Neural cell (in vitro differentiated cells): ENCODE measurements at regions not wholly inside any gene's neighbourhood (a gene's known extent, or its start where the extent isn't known, plus 50 kb on each side); places are given as distances from the start of the nearest gene placed in this dataset.

Experiments
- H2AFZ ChIP-seq: fragments of 200-600, 300-800 bp; sonication (generic), shearing (Covaris generic); 2 replicates; pipeline ENCODE4 v1.6.0; 2014; ENCODE audit warnings: low read depth, mild to moderate bottlenecking, antibody characterized with exemption, low read length, moderate library complexity
- H3F3A ChIP-seq: fragments of 200-600 bp; shearing (Covaris generic); 2 replicates; pipeline ENCODE4 v1.6.1; 2016; ENCODE audit warnings: mild to moderate bottlenecking, moderate library complexity, mixed read lengths, antibody characterized with exemption, low read length; ENCODE audit not compliant: insufficient read depth, poor library complexity, severe bottlenecking
- H3K27ac ChIP-seq: fragments of 200-600, 300-800 bp; sonication (generic), shearing (Covaris generic); 2 replicates; pipeline ENCODE4 v1.5.1; 2014; ENCODE audit warnings: mild to moderate bottlenecking, low read length, moderate library complexity
- H3K27me3 ChIP-seq: fragments of 300-800, 200-600 bp; sonication (generic), shearing (Covaris generic); 2 replicates; pipeline ENCODE4 v1.6.0; 2014; ENCODE audit warnings: mild to moderate bottlenecking, low read depth, low read length, moderate library complexity; ENCODE audit not compliant: insufficient read depth
- H3K36me3 ChIP-seq: fragments of 300-800, 200-600 bp; sonication (generic), shearing (Covaris generic); 2 replicates; pipeline ENCODE4 v1.5.1; 2014; ENCODE audit warnings: mild to moderate bottlenecking, antibody characterized with exemption, low read length, moderate library complexity; ENCODE audit not compliant: insufficient read depth
- H3K4me2 ChIP-seq: fragments of 300-800, 200-600 bp; sonication (generic), shearing (Covaris generic); 2 replicates; pipeline ENCODE4 v1.6.0; 2014; ENCODE audit warnings: mild to moderate bottlenecking, low read length
- H3K4me3 ChIP-seq: fragments of 300-800, 200-600 bp; sonication (generic), shearing (Covaris generic); 2 replicates; pipeline ENCODE4 v1.5.1; 2014; ENCODE audit warnings: mild to moderate bottlenecking, low read length, moderate library complexity
- H3K79me2 ChIP-seq: fragments of 200-600 bp; shearing (Covaris generic); replicated peaks from 2 replicates; pipeline ENCODE4 v1.6.0; 2014; ENCODE audit warnings: mild to moderate bottlenecking, low read length, moderate library complexity; ENCODE audit not compliant: insufficient read depth
- H3K9ac ChIP-seq: fragments of 300-800, 200-600 bp; sonication (generic), shearing (Covaris generic); 2 replicates; pipeline ENCODE4 v1.6.1; 2016; ENCODE audit warnings: mild to moderate bottlenecking, low read length, mixed read lengths
- H3K9me2 ChIP-seq: fragments of 200-600 bp; shearing (Covaris generic); 2 replicates; pipeline ENCODE4 v1.6.1; 2016; ENCODE audit warnings: mild to moderate bottlenecking, low read length, mixed read lengths; ENCODE audit not compliant: insufficient read depth
- H3K9me3 ChIP-seq: fragments of 200-600, 300-800 bp; sonication (generic), shearing (Covaris generic); 2 replicates; pipeline ENCODE4 v1.6.1; 2016; ENCODE audit warnings: mild to moderate bottlenecking, mixed run types, low read length, moderate library complexity, mixed read lengths
- H4K20me1 ChIP-seq: fragments of 200-600 bp; shearing (Covaris generic); 2 replicates; pipeline ENCODE4 v1.6.1; 2016; ENCODE audit warnings: mild to moderate bottlenecking, mixed run types; ENCODE audit not compliant: insufficient read depth
- CTCF ChIP-seq: fragments of 450-650 bp; IDR thresholded peaks from 2 replicates; pipeline ENCODE4 v1.5.1; 2014; ENCODE audit warnings: antibody characterized with exemption, mild to moderate bottlenecking, moderate library complexity; ENCODE audit not compliant: poor library complexity, severe bottlenecking
- EP300 ChIP-seq: fragments of 450-650 bp; conservative IDR thresholded peaks from 2 replicates; pipeline ENCODE4 v1.6.1; 2014; ENCODE audit warnings: antibody characterized with exemption, mild to moderate bottlenecking, moderate library complexity; ENCODE audit not compliant: poor library complexity, severe bottlenecking
- EZH2 ChIP-seq: fragments of 200-600, 300-800 bp; shearing (Covaris generic), sonication (generic); IDR thresholded peaks from 2 replicates; pipeline ENCODE4 v1.6.1; 2014; ENCODE audit warnings: antibody characterized with exemption, low read length, borderline replicate concordance, mild to moderate bottlenecking; ENCODE audit not compliant: insufficient read depth, poor library complexity, severe bottlenecking
- MXI1 ChIP-seq: fragments of 450-650 bp; conservative IDR thresholded peaks from 2 replicates; pipeline ENCODE4 v1.6.1; 2014; ENCODE audit warnings: antibody characterized with exemption, mild to moderate bottlenecking; ENCODE audit not compliant: poor library complexity, severe bottlenecking
- POLR2AphosphoS5 ChIP-seq: IDR thresholded peaks from 2 replicates; pipeline ENCODE4 v1.6.1; 2012
- RAD21 ChIP-seq: fragments of 450-650 bp; conservative IDR thresholded peaks from 2 replicates; pipeline ENCODE4 v1.6.1; 2014; ENCODE audit warnings: antibody characterized with exemption, mild to moderate bottlenecking, moderate library complexity
- REST ChIP-seq: IDR thresholded peaks from 2 replicates; pipeline ENCODE4 v1.6.1; 2012; ENCODE audit warnings: borderline replicate concordance
- SMC3 ChIP-seq: fragments of 450-650 bp; conservative IDR thresholded peaks from 2 replicates; pipeline ENCODE4 v1.6.1; 2014; ENCODE audit warnings: antibody characterized with exemption, mild to moderate bottlenecking, moderate library complexity; ENCODE audit not compliant: poor library complexity
- TAF1 ChIP-seq: IDR thresholded peaks from 2 replicates; pipeline ENCODE4 v1.6.1; 2012; ENCODE audit warnings: low read depth

- no peaks in the 10 kb centered on the region for H3K27me3 ChIP-seq
- H3K9ac ChIP-seq: no peak overlapping the region
- no peak overlapping the region for H3K4me2 ChIP-seq
- H3K4me3 ChIP-seq: no peak overlapping the region
- no peaks in the 10 kb centered on the region for H4K20me1 ChIP-seq
- H3K79me2 ChIP-seq: no peaks in the 10 kb centered on the region
- H3K27ac ChIP-seq: no peak overlapping the region
- H3F3A ChIP-seq: no peaks in the 10 kb centered on the region
- no peak overlapping the region for H2AFZ ChIP-seq
- H3K9me3 ChIP-seq: no peaks in the 10 kb centered on the region
- H3K36me3 ChIP-seq: no peaks in the 10 kb centered on the region
- H3K9me2 ChIP-seq: no peaks in the 10 kb centered on the region
- TF ChIP-seq TAF1 (no peak), CTCF (no peak), EZH2 (no peak), SMC3 (no peak), MXI1 (no peak), REST (no peak), RAD21 (no peak), POLR2AphosphoS5 (no peak), EP300 (no peak)
Measured at GRCh38 chr5:152185547-152186245, 219.4 kb downstream of the NMUR2 start.

- no peak for TF ChIP-seq MXI1
- TF ChIP-seq POLR2AphosphoS5: no peak
- no peak for TF ChIP-seq SMC3
- no peak for TF ChIP-seq REST
- no peak for TF ChIP-seq CTCF
- TF ChIP-seq EZH2: no peak
- no peak for TF ChIP-seq EP300
- TF ChIP-seq RAD21: no peak
- TF ChIP-seq TAF1: no peak
- H4K20me1 ChIP-seq: no peaks in the 10 kb centered on the region
Measured at GRCh38 chr5:152184266-152184665, 220.8 kb downstream of the NMUR2 start.

More at GRCh38 chr5:152184266-152184665, 220.8 kb downstream of the NMUR2 start:
- Histone ChIP-seq H3K9ac (no peak overlapping the region), H2AFZ (no peak overlapping the region), H3K9me3 (no peaks in the 10 kb centered on the region), H3K79me2 (no peaks in the 10 kb centered on the region), H3K4me3 (no peak overlapping the region), H3F3A (no peaks in the 10 kb centered on the region), H3K27ac (no peak overlapping the region), H3K27me3 (no peaks in the 10 kb centered on the region), H3K9me2 (no peaks in the 10 kb centered on the region), H3K4me2 (no peak overlapping the region), H3K36me3 (no peaks in the 10 kb centered on the region)
